ENCODE measurements at regions not wholly inside any gene's neighbourhood (a gene's known extent, or its start where the extent isn't known, plus 50 kb on each side); places are given as distances from the start of the nearest gene placed in this dataset.

GRCh38 chr1:234746798-234747196 lies 136.8 kb upstream of the IRF2BP2 start:
- no peak for DNase-seq

- DNase-seq: no peak
Observed at GRCh38 chr1:234745844-234746797, 136.1 kb upstream of the IRF2BP2 start.

- no peak for DNase-seq
Observed at GRCh38 chr1:234745276-234745675, 135.3 kb upstream of the IRF2BP2 start.

- no peak for DNase-seq
Observed at GRCh38 chr1:234743791-234744611, 134.0 kb upstream of the IRF2BP2 start.

- DNase-seq: no peak
Observed at GRCh38 chr1:234742622-234743021, 132.6 kb upstream of the IRF2BP2 start.

GRCh38 chr1:234737967-234738314 lies 128.0 kb upstream of the IRF2BP2 start:
- no peak for DNase-seq

GRCh38 chr1:234735916-234736315 lies 125.9 kb upstream of the IRF2BP2 start:
- no peak for DNase-seq

GRCh38 chr1:234735476-234735875 lies 125.5 kb upstream of the IRF2BP2 start:
- DNase-seq: no peak

GRCh38 chr1:234734869-234735268 lies 124.9 kb upstream of the IRF2BP2 start:
- DNase-seq: no peak

- no peak for DNase-seq
Observed at GRCh38 chr1:234734412-234734835, 124.4 kb upstream of the IRF2BP2 start.

- no peak for DNase-seq
Observed at GRCh38 chr1:234733427-234733826, 123.4 kb upstream of the IRF2BP2 start.

GRCh38 chr1:234732671-234733390 lies 122.9 kb upstream of the IRF2BP2 start:
- DNase-seq: no peak

GRCh38 chr1:234732260-234732659 lies 122.3 kb upstream of the IRF2BP2 start:
- DNase-seq: no peak

- DNase-seq: no peak
Observed at GRCh38 chr1:234731569-234732085, 121.6 kb upstream of the IRF2BP2 start.

GRCh38 chr1:234730770-234731568 lies 121.0 kb upstream of the IRF2BP2 start:
- DNase-seq: no peak

GRCh38 chr1:234730475-234730769 lies 120.4 kb upstream of the IRF2BP2 start:
- DNase-seq: no peak

- no peak for DNase-seq
Observed at GRCh38 chr1:234729561-234730474, 119.8 kb upstream of the IRF2BP2 start.

- no peak for DNase-seq
Observed at GRCh38 chr1:234728740-234729139, 118.8 kb upstream of the IRF2BP2 start.

- DNase-seq: peak; percentile 52
Observed at GRCh38 chr1:234727018-234727940, 117.3 kb upstream of the IRF2BP2 start.

- DNase-seq: no peak
Observed at GRCh38 chr1:234726359-234726943, 116.5 kb upstream of the IRF2BP2 start.
